Stimulated activated CD8-positive, alpha-beta memory T cell treated with anti-CD3 and anti-CD28 coated beads, Interleukin-7, amount 100 ng/mL, for 1 hour (primary cell): ENCODE measurements at regions not wholly inside any gene's neighbourhood (a gene's known extent, or its start where the extent isn't known, plus 50 kb on each side); places are given as distances from the start of the nearest gene placed in this dataset.
"Not testable (repeated sequence)": the region's sequence is repeated elsewhere in the genome, so short reads cannot be mapped to it uniquely, and the experiment has no call there.

ENCODE experiments used
- DNase-seq, 2 donors: peaks; one replicate each; pipeline ENCODE4 v3.0.0-alpha.2; 2020; ENCODE audit warnings: low read depth in 2 of 2

GRCh38 chr10:9209105-9209798, 1154.8 kb downstream of the GATA3 start:
- peak; percentile 36 to 76 for DNase-seq

- DNase-seq: no peak
These were observed 1156.7 kb downstream of the GATA3 start for GRCh38 chr10:9211228-9211627.

GRCh38 chr10:9214618-9215017, 1160.1 kb downstream of the GATA3 start:
- DNase-seq: no peak

- no peak for DNase-seq
These were observed 1160.6 kb downstream of the GATA3 start for GRCh38 chr10:9215121-9215520.

- DNase-seq: no peak
These were observed 1165.4 kb downstream of the GATA3 start for GRCh38 chr10:9219860-9220259.

- no peak for DNase-seq
These were observed 1168.4 kb downstream of the GATA3 start for GRCh38 chr10:9222917-9223316.

- no peak for DNase-seq
These were observed 1173.3 kb downstream of the GATA3 start for GRCh38 chr10:9227679-9228365.

GRCh38 chr10:9228771-9229170, 1174.3 kb downstream of the GATA3 start:
- DNase-seq: no peak

- no peak for DNase-seq
These were observed 1175.3 kb downstream of the GATA3 start for GRCh38 chr10:9229702-9230244.

GRCh38 chr10:9230625-9231024, 1176.1 kb downstream of the GATA3 start:
- DNase-seq: no peak

- DNase-seq: no peak
These were observed 1179.7 kb downstream of the GATA3 start for GRCh38 chr10:9234191-9234590.

GRCh38 chr10:9238041-9238440, 1183.6 kb downstream of the GATA3 start:
- no peak for DNase-seq

- no peak for DNase-seq
These were observed 1184.8 kb downstream of the GATA3 start for GRCh38 chr10:9239298-9239697.

- DNase-seq: no peak
These were observed 1189.5 kb downstream of the GATA3 start for GRCh38 chr10:9243941-9244411.

GRCh38 chr10:9244864-9245263, 1190.4 kb downstream of the GATA3 start:
- no peak for DNase-seq

- DNase-seq: no peak
These were observed 1198.6 kb downstream of the GATA3 start for GRCh38 chr10:9253121-9253520.

- DNase-seq: no peak
These were observed 1199.9 kb downstream of the GATA3 start for GRCh38 chr10:9254353-9254752.

- DNase-seq: no peak
These were observed 1206.2 kb downstream of the GATA3 start for GRCh38 chr10:9260690-9261089.

- DNase-seq: no peak
These were observed 1208.3 kb downstream of the GATA3 start for GRCh38 chr10:9262770-9263169.

- no peak for DNase-seq
These were observed 1213.7 kb downstream of the GATA3 start for GRCh38 chr10:9268176-9268575.

GRCh38 chr10:9273126-9273833, 1218.8 kb downstream of the GATA3 start:
- not testable (repeated sequence) for DNase-seq

GRCh38 chr10:9274206-9274755, 1219.8 kb downstream of the GATA3 start:
- DNase-seq: no peak
